HCT116 (cell line): ENCODE measurements at regions not wholly inside any gene's neighbourhood (a gene's known extent, or its start where the extent isn't known, plus 50 kb on each side); places are given as distances from the start of the nearest gene placed in this dataset.

Experiments used
- ATAC-seq: fragments of 200-7000 bp; cut with Tn5 transposase; 2 replicates; pipeline ENCODE4 v1.9.1; 2020; ENCODE audit warnings: mild to moderate bottlenecking, moderate library complexity
- BruUV-seq: library from RNA; stranded (reverse); fragments of 400-500 nt; replicated peaks from 2 replicates; lab custom pipeline; 2021; lab: Mats Ljungman, UMichigan
- CTCF ChIA-PET: fragments of 300-600 bp; sonication (Branson Sonifier 250); formaldehyde crosslinking; loops from one replicate; lab custom pipeline; 2021; ENCODE audit warnings: antibody characterized with exemption; lab: Charles Lee
- POLR2A ChIA-PET: fragments of 300-600, 350-600 bp; sonication (Branson Sonifier 250); formaldehyde crosslinking; loops from one replicate; lab custom pipeline; 2021; ENCODE audit warnings: antibody characterized with exemption; lab: Charles Lee
- RAD21 ChIA-PET, 2 experiments: fragments of 300-600 bp; sonication (Branson Sonifier 250); formaldehyde crosslinking; loops; one replicate each; lab custom pipeline; 2023; ENCODE audit warnings: low total read pairs in 2 of 2; ENCODE audit not compliant: uncharacterized antibody in 2 of 2, unreplicated experiment in 2 of 2, low non-redundant PET in 1 of 2; lab: Charles Lee
- DNase-seq: peaks from one replicate; pipeline ENCODE4 v3.0.0-alpha.2; 2010; ENCODE audit warnings: low read depth, low spot score
- H2AFZ ChIP-seq: fragments of 200-600 bp; shearing (Covaris generic), sonication (generic); 2 replicates; pipeline ENCODE4 v1.6.1; 2017; ENCODE audit warnings: low read depth, mixed run types, mixed read lengths, antibody characterized with exemption, low read length; ENCODE audit not compliant: poor library complexity, severe bottlenecking
- H3K27ac ChIP-seq: 2 replicates; pipeline ENCODE4 v1.5.1; 2012; ENCODE audit warnings: low read depth, low read length
- H3K27me3 ChIP-seq: fragments of 200-600 bp; sonication (generic); 2 replicates; pipeline ENCODE4 v1.6.1; 2016; ENCODE audit warnings: mixed run types, low read length, mixed read lengths; ENCODE audit not compliant: insufficient read depth
- H3K36me3 ChIP-seq, 2 experiments: fragments of 200-500 bp in 1 of 2; fragments of 200-600 bp in 1 of 2; sonication (Bioruptor generic) in 1 of 2; sonication (generic) in 1 of 2; 2 replicates each; pipeline versions ENCODE4 v1.5.1 to v1.6.1; 2014 to 2016; ENCODE audit warnings: low read length in 2 of 2, inconsistent platforms in 1 of 2, mixed read lengths in 1 of 2, mixed run types in 1 of 2; ENCODE audit not compliant: insufficient read depth in 2 of 2, control insufficient read depth in 1 of 2
- H3K4me1 ChIP-seq, 2 experiments: fragments of 200-600 bp in 1 of 2; sonication (generic) in 1 of 2; 2 replicates each; pipeline versions ENCODE4 v1.5.1 to v1.6.1; 2012 to 2017; ENCODE audit warnings: low read length in 2 of 2, inconsistent platforms in 1 of 2, mild to moderate bottlenecking in 1 of 2, mixed read lengths in 1 of 2, mixed run types in 1 of 2, moderate library complexity in 1 of 2; ENCODE audit not compliant: insufficient read depth in 2 of 2, control insufficient read depth in 1 of 2
- H3K4me2 ChIP-seq: fragments of 200-600 bp; sonication (generic); 2 replicates; pipeline ENCODE4 v1.6.1; 2017; ENCODE audit warnings: mixed run types, low read length, mixed read lengths
- H3K4me3 ChIP-seq, 2 experiments: fragments of 200-600 bp in 1 of 2; sonication (generic) in 1 of 2; replicated peaks in 1 of 2; 2 replicates each; pipeline ENCODE4 v1.5.1; 2011 to 2016; ENCODE audit warnings: low read length in 2 of 2, control low read depth in 1 of 2, low read depth in 1 of 2, mild to moderate bottlenecking in 1 of 2, mixed read lengths in 1 of 2, mixed run types in 1 of 2
- H3K79me2 ChIP-seq: fragments of 200-600 bp; sonication (generic); 2 replicates; pipeline ENCODE4 v1.6.1; 2017; ENCODE audit warnings: mild to moderate bottlenecking, mixed run types, low read length, moderate library complexity, mixed read lengths; ENCODE audit not compliant: insufficient read depth
- H3K9ac ChIP-seq: fragments of 200-600 bp; sonication (generic); 2 replicates; pipeline ENCODE4 v1.6.1; 2016; ENCODE audit warnings: low read length, mixed read lengths
- H3K9me2 ChIP-seq: fragments of 200-600 bp; sonication (generic), shearing (Covaris generic); 2 replicates; pipeline ENCODE4 v1.6.1; 2017; ENCODE audit warnings: mixed run types, mild to moderate bottlenecking, moderate library complexity; ENCODE audit not compliant: insufficient read depth
- H3K9me3 ChIP-seq, 2 experiments: fragments of 200-500 bp in 1 of 2; fragments of 200-600 bp in 1 of 2; sonication (Bioruptor generic) in 1 of 2; sonication (generic) in 1 of 2; 2 replicates each; pipeline ENCODE4 v1.6.1; 2014 to 2017; ENCODE audit warnings: low read length in 2 of 2, mixed read lengths in 2 of 2, inconsistent platforms in 1 of 2, low read depth in 1 of 2, mild to moderate bottlenecking in 1 of 2, mixed run types in 1 of 2, moderate library complexity in 1 of 2; ENCODE audit not compliant: control insufficient read depth in 1 of 2, insufficient read depth in 1 of 2
- H4K20me1 ChIP-seq: fragments of 200-600 bp; sonication (generic), shearing (Covaris generic); 2 replicates; pipeline ENCODE4 v1.6.1; 2017; ENCODE audit warnings: mixed run types, mild to moderate bottlenecking, moderate library complexity; ENCODE audit not compliant: insufficient read depth
- CEBPB ChIP-seq: IDR thresholded peaks from 2 replicates; pipeline ENCODE4 v1.6.1; 2012; ENCODE audit warnings: low read depth
- CTCF ChIP-seq, 3 experiments: fragments of 200-600 bp in 1 of 3; sonication (generic) in 1 of 3; IDR thresholded peaks in 2 of 3; conservative IDR thresholded peaks in 1 of 3; 2 replicates each; pipeline ENCODE4 v1.5.1; 2012 to 2017; ENCODE audit warnings: low read depth in 2 of 3, low read length in 2 of 3, antibody characterized with exemption in 1 of 3, borderline replicate concordance in 1 of 3, control low read depth in 1 of 3, mild to moderate bottlenecking in 1 of 3, mixed read lengths in 1 of 3, mixed run types in 1 of 3, moderate library complexity in 1 of 3; ENCODE audit not compliant: insufficient read depth in 1 of 3
- EGR1 ChIP-seq: IDR thresholded peaks from 2 replicates; pipeline ENCODE4 v1.6.1; 2012; ENCODE audit warnings: low read depth
- EZH2 ChIP-seq: fragments of 200-600 bp; sonication (generic); IDR thresholded peaks from 2 replicates; pipeline ENCODE4 v1.6.1; 2017; ENCODE audit warnings: antibody characterized with exemption, mixed run types
- FOSL1 ChIP-seq: IDR thresholded peaks from 2 replicates; pipeline ENCODE4 v1.6.1; 2012; ENCODE audit warnings: low read depth
- JUND ChIP-seq: IDR thresholded peaks from 2 replicates; pipeline ENCODE4 v1.6.1; 2012
- MAX ChIP-seq: IDR thresholded peaks from 2 replicates; pipeline ENCODE4 v1.6.1; 2012
- REST ChIP-seq: IDR thresholded peaks from 2 replicates; pipeline ENCODE4 v1.6.1; 2012; ENCODE audit warnings: low read depth
- SIN3A ChIP-seq: IDR thresholded peaks from 2 replicates; pipeline ENCODE4 v1.6.1; 2012; ENCODE audit warnings: low read depth
- SP1 ChIP-seq: IDR thresholded peaks from 2 replicates; pipeline ENCODE4 v1.6.1; 2012; ENCODE audit warnings: low read depth
- TCF7L2 ChIP-seq: IDR thresholded peaks from 2 replicates; pipeline ENCODE4 v1.7.0; 2011; ENCODE audit warnings: borderline replicate concordance, inconsistent platforms; ENCODE audit not compliant: insufficient read depth, insufficient read length; ENCODE audit errors: extremely low read depth
- ZBTB33 ChIP-seq: IDR thresholded peaks from 2 replicates; pipeline ENCODE4 v1.6.1; 2011; ENCODE audit warnings: mild to moderate bottlenecking, low read length, moderate library complexity; ENCODE audit not compliant: insufficient replicate concordance; ENCODE audit errors: extremely low read depth
- intact Hi-C: fragments of 100-400 bp; cut with micrococcal nuclease; formaldehyde crosslinking; loops from 2 replicates; pipeline ENCODE4 v1.10.0; 2022
- TF ChIP-seq, protein P1 (sequence below): IDR thresholded peaks from 2 replicates; pipeline ENCODE4 v1.6.1; 2012

- no peak overlapping the region for H3K4me2 ChIP-seq
- H3K36me3 ChIP-seq, result no peaks in the 10 kb centered on the region
- H3K79me2 ChIP-seq, result no peaks in the 10 kb centered on the region
- H3K4me3 ChIP-seq, result no peak overlapping the region
- no peak overlapping the region for H3K9ac ChIP-seq
- DNase-seq, result no peak
- no peaks in the 10 kb centered on the region for H3K9me3 ChIP-seq
- H3K27ac ChIP-seq, result no peak overlapping the region
- TF ChIP-seq JUND, result no peak
- TF ChIP-seq EGR1, result no peak
- no peak for TF ChIP-seq FOSL1
- TF ChIP-seq MAX, result no peak
- TF ChIP-seq, protein P1, sequence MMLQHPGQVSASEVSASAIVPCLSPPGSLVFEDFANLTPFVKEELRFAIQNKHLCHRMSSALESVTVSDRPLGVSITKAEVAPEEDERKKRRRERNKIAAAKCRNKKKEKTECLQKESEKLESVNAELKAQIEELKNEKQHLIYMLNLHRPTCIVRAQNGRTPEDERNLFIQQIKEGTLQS, result no peak
- no peak for TF ChIP-seq TCF7L2
- TF ChIP-seq CTCF (IDR thresholded peaks at IDR 0.05 in 2 of 3, conservative IDR thresholded peaks at IDR 0.05 in 1 of 3; ENCODE audit: borderline replicate concordance in 1 of 3, insufficient read depth in 1 of 3, low read depth in 2 of 3, low read length in 2 of 3), result no peak
- no peak for TF ChIP-seq SIN3A
- TF ChIP-seq CEBPB, result no peak
- TF ChIP-seq REST, result no peak
- TF ChIP-seq ZBTB33, result no peak
- TF ChIP-seq SP1, result no peak
- TF ChIP-seq EZH2, result no peak
- intact Hi-C loops, result no loop called here
- ChIA-PET POLR2A (no interaction called here), RAD21 (no interaction called here), CTCF (no interaction called here)
- H3K9me2 ChIP-seq, result no peaks in the 10 kb centered on the region
- H3K4me1 ChIP-seq, result no peaks in the 10 kb centered on the region
- no TSS peak for BruUV-seq
- H4K20me1 ChIP-seq, result no peaks in the 10 kb centered on the region
- no peaks in the 10 kb centered on the region for H3K27me3 ChIP-seq
- no peak for ATAC-seq
- no peak overlapping the region for H2AFZ ChIP-seq
These were observed 411.2 kb downstream of the PLPP3 start for GRCh38 chr1:56168176-56168575.
